Activated naive CD4-positive, alpha-beta T cell treated with anti-CD3 and anti-CD28 coated beads, Interleukin-2, amount 50 U/mL, for 16 hours (primary cell): ENCODE measurements at regions not wholly inside any gene's neighbourhood (a gene's known extent, or its start where the extent isn't known, plus 50 kb on each side); places are given as distances from the start of the nearest gene placed in this dataset.

Source experiments
- DNase-seq: peaks from one replicate; pipeline ENCODE4 v3.0.0-alpha.2; 2020

GRCh38 chr21:19713313-19713712 lies 1284.9 kb upstream of the NCAM2 start:
- DNase-seq = no peak

DNA sequence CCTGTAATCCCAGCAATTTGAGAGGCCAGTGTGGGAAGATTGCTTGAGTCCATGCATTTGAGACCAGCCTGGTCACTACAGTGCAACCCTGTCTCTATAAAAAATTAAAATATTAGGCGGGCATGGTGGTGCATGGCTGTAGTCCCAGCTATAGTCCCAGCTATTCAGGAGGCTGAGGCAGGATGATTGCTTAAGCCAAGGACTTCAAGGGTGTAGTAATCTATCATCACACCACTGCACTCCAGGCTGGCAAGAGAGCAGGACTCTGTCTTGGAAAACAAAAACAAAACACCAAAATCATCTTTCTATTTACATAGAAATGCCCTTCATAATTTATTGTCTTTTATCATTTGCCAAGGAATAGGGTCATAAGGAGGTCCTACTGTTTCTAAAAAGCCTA lies 1274.1 kb upstream of the NCAM2 start:
- no peak for DNase-seq

DNA sequence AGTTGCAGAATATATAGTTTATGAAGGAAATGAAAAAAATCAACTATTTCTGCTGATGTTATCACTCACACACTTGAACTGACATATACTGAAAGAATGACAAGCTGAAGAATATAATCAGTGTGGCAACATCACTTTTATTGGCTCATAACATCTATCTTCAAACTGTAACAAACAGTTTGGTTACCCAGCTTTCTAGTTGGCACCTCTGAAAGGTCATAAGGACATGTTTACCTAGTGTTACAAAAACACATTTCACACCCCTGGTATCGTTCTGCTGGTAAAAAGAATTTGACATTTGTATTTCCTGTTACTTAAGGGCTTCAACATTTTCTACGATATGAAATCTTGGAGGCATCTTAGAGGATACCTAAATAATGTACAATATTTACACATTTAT lies 1267.0 kb upstream of the NCAM2 start:
- no peak for DNase-seq

DNA sequence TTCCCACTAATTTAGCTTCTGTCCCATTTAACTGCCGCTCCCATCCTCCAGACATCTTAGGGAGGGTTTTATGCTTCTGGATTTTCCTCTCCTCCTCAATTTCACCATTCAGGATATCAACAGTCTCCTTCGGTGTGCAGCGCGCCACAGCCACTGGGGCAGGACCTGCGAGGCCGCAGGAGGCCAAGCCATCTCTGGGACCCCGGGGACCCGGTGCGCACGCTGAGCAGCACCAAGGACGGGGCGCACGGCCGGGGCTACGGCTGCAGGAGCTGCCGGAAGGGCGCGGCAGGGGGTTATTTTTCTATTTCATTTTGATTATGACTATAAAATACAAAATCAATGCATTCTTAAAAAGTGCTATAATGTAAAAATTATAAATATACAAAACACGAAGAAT lies 1238.4 kb upstream of the NCAM2 start:
- DNase-seq = no peak

GRCh38 chr21:19767546-19767945 lies 1230.7 kb upstream of the NCAM2 start:
- DNase-seq = no peak

DNA sequence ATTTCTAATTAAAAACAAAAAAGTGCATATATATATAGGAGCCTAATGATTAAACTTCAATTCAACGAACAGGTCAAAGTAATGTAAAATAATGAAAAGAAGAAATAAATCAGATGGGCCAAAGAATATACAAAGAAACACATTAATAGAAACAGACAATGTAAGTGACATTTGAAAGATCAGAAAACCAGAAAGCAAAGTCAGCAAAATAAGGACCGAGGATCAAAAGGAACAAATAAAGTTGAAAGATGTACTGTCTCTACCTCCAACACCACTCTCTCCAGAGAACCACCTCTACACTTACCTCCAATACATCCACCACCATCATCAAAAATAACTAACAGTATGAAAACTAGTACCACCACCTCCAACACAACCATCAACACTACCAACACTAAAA lies 1226.3 kb upstream of the NCAM2 start:
- DNase-seq = no peak

DNA sequence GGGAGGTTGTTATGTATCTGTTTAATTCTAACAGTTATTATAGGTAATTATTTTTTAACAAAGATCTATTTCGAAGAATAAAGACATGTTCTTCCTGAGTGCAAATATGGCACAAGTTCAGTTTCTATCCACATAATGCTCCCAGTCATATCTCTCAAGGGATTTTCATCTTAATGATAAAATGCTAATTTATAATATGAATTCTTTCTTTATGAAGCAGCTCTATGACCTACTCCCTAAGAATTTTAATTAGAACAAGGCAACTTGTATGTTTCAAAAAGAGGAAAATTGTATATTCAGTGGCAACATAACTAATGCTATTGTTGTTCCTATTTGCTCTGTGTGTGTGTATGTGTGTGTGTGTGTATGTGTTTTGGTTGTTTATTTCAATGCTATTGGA lies 1222.1 kb upstream of the NCAM2 start:
- DNase-seq = no peak

GRCh38 chr21:19781881-19782652 lies 1216.1 kb upstream of the NCAM2 start:
- DNase-seq = no peak

DNA sequence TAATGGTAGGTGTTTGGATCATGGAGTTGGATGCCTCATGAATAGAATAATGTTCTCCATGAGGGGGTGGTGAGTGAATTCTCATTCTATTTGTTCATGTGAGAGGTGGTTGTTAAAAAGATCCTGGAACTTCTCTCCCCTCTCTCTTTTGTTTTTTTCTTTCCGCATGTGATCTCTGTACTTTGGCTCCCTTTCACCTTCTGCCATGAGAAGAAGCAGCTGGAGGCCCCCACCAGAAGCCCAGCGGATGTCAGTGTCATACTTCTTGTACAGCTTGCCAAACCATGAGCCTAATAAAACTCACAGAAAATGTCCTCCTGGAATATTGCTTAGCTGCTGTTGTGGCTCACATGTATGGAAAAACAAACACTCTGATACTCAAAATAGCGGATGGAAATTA lies 1212.3 kb upstream of the NCAM2 start:
- DNase-seq = no peak

GRCh38 chr21:19792004-19792403 lies 1206.2 kb upstream of the NCAM2 start:
- no peak for DNase-seq

GRCh38 chr21:19807201-19807600 lies 1191.0 kb upstream of the NCAM2 start:
- no peak for DNase-seq

DNA sequence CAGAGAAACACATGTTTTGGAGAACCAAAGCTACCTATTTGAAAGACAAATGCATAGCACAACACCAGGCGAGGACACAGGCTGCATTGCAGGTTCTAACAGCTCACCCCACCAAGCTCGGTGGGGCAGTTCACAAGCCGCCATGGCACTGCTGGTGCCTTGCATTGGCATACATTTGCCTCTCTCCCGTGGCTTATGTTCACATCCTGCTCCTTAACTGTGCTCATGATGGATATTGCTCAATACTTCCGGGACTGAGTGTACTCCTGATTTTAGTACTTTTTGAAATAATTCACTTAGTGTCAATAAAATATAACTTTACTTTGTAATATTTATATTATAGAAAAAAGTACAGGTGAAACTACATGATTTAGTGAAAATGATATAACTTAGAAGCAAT lies 1187.4 kb upstream of the NCAM2 start:
- DNase-seq = no peak

GRCh38 chr21:19830446-19830845 lies 1167.8 kb upstream of the NCAM2 start:
- no peak for DNase-seq

DNA sequence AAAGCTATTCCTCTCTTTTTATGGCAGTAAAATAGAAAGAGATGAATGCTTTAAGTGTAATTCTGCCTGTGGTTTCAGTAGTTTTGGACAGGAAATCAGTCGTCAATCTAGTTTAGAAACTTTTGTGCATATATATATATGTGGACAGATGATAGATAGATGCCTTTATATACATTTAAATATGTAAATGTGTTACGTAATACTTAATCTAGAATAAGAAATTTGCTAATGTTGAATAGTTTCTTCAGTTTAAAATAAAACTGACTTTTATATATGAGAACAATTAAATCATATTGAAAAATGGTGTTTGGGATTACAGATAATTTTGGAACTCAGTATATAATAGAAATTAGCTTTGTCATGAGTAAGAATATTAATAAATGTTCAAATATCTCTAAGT lies 1165.7 kb upstream of the NCAM2 start:
- DNase-seq = no peak

DNA sequence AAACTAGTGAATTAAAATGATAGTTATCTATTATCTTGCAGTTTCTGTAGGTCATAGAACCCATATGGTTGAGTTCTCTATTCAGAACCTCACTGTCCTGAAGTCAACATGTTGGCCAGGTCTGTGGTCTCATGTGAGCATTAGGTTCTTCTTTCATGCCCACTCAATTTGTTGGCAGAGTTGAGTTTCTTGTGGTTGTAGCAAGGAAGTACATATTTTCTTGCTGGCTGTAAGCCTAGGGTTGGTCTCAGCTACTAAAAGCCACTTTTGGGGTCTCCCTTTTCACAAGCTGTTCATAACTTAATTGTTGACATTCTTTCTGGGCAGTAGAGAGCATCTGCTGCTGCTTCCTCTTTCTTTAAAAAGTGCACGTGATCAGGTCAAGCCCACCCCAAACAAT lies 1165.1 kb upstream of the NCAM2 start:
- DNase-seq = no peak

GRCh38 chr21:19842601-19843000 lies 1155.6 kb upstream of the NCAM2 start:
- no peak for DNase-seq

- no peak for DNase-seq
These were observed 1153.9 kb upstream of the NCAM2 start for GRCh38 chr21:19844334-19844733.

DNA sequence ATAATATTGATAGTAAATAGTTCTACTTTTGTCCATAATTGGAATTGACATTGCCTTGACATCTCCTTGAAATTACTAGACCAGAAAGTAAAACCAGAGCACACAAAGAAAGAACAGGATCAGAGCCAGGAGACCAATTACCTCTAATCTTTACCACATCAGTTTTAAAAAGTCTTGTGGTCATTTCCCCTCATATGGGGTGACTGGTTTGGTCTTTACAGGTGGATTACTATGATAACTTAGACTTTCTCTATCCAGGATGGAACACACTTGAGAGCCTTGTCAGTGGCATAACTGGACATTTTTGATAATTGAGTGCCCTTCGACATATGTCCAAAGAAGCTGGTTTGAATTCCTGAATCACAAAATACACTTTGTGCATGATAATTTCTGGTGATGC lies 1148.1 kb upstream of the NCAM2 start:
- DNase-seq = no peak

DNA sequence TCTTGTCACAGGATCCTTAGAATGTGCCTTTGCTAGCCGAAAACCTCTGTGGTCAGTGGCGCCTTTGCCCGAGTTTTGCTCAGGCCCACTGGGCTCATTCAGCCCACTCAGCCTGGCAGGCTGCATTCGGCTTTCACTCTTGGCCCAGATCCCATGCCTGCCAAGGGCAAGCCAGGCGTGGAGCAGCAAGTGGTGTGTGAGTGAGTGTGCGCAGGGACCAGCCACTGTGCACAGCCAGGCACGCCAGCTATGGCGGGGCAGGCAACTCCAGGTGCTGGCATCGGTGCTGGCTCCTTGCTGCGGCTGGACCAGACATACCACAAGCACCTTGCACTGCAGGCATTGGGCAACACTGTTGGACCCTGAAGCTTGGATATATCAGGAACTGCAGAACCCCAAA lies 1145.1 kb upstream of the NCAM2 start:
- no peak for DNase-seq

- DNase-seq = no peak
These were observed 1144.3 kb upstream of the NCAM2 start for GRCh38 chr21:19853709-19854575.

DNA sequence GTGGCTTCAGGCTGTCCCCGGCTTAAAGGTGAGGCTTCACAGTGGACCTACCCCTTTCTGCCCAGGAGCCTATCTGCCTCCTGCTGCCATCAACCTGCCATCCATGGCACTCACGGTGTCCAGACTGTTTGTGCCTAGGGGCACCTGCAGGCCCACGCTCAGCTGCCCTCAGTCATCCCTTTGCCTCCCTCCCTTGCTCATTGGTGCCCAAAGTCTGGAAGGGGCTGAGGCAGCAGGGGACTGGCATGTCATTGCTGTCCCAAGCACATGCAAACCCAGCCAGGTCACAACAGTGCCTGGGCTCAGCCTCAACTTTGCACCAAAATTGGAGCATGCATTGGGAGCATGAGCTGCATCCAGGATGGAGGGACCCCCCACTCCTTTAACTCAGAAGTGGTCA lies 1142.7 kb upstream of the NCAM2 start:
- DNase-seq = no peak

GRCh38 chr21:19864476-19864875 lies 1133.7 kb upstream of the NCAM2 start:
- no peak for DNase-seq

GRCh38 chr21:19870682-19871081 lies 1127.5 kb upstream of the NCAM2 start:
- no peak for DNase-seq

DNA sequence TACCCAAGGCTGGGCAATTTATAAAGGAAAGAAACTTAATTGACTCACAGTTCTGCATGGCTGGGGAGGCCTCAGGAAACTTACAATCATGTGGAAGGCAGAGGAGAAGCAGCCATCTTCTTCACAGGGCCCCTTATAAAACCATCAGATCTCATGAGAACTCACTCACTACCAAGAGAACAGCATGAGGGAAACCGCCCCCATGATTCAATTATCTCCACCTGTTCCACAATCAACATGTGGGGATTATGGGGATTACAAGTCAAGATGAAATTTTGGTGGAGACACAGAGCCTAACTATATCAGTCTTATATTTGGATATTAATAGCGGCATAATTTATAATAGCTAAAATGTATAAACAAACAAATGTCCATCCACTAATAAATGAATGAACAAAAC lies 1123.7 kb upstream of the NCAM2 start:
- no peak for DNase-seq

- no peak for DNase-seq
These were observed 1120.1 kb upstream of the NCAM2 start for GRCh38 chr21:19878133-19878532.
